ENCODE measurements at regions not wholly inside any gene's neighbourhood (a gene's known extent, or its start where the extent isn't known, plus 50 kb on each side); places are given as distances from the start of the nearest gene placed in this dataset.

DNA sequence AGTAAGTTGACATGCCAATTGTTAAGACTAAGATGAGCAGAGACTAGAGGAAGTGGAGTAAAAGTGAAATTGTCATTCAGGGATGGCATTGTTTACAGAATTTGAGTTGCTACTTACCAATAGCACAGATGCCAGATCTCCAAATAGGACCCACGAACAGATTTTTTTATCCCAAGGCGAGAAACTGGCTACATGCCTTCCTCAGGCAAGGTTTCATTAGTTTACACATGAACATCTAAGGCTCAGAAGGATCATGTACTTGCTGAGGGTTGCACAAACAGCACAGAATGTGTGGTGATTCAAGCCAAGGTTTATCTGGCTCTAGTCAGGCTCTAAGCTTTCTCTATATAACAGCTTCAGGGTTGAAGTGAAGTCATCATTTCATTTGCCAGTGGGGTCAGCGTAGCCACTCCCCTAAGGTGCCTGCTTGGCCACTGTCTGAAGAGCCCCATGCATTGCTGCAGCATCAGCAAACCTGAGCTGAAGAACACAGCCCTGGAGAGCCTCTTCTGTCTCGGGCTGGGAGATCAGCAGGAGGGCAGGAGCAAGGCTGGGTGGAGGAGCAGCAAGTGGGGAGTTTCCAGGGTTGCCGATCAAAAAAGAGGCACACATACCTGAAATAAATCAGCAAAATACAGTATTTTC, 193.0 kb upstream of the LCORL start:
- no peaks in the 10 kb centered on the region for H3K27me3 ChIP-seq (ENCODE audit: insufficient read depth, low read length)
- Mint-ChIP-seq H3K9me3 (peaks cover 0 to 3% (median 0%) of the 10 kb centered on the region in 8 donors), H3K4me1 (no peaks in the 10 kb centered on the region), H3K27me3 (peaks cover 0 to 7% of the 10 kb centered on the region in 2 donors), H3K36me3 (no peaks in the 10 kb centered on the region), H3K4me3 (no peak overlapping the region), H3K27ac (no peak overlapping the region)
- CTCF ChIA-PET (ENCODE audit: partially characterized antibody), result no interaction called here
- no peaks in the 10 kb centered on the region for H3K36me3 ChIP-seq (ENCODE audit: insufficient read depth, low read length)
- H3K27ac ChIP-seq (ENCODE audit: low read depth, low read length), result no peak overlapping the region
- H3K9me3 ChIP-seq (ENCODE audit: control insufficient read depth in 1 of 2, low read length in 2 of 2), result no peaks in the 10 kb centered on the region
- H3K4me3 ChIP-seq (ENCODE audit: low read length in 2 of 2), result no peak overlapping the region
- DNase-seq, result no peak
- intact Hi-C loops (cut with micrococcal nuclease), result no loop called here
- no peaks in the 10 kb centered on the region for H3K4me1 ChIP-seq (ENCODE audit: insufficient read depth, low read length)
- POLR2A ChIA-PET (ENCODE audit: partially characterized antibody), result no interaction called here

DNA sequence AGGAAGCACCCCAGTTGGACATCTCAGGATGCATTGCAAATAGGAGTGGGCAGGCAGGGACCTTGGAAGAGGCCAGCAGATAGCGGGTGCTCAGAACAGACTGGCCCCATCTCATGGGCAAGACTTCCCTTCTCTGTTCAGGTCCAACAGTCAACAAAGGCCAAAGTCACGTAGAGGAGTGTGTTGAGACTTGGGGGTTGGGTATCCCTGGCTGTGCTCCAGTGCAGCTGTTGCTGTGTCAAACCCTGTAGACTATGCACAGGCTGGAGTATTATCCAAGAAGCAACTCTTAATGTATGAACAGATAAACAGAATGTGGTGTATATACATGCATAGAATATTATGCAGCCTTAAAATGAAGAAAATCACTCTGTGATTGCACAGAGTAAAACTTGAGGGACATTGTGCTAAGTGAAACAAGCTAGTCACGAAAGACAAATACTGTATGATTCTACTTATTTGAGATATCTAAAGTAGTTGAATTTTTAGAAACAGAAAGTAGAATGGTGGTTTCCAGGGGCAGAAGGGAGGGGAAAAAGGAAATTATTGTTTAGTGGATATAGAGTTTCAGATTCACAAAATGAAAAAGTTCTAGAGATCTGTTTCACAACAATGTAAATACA, 192.1 kb upstream of the LCORL start:
- ChIA-PET POLR2A (ENCODE audit: partially characterized antibody) (no interaction called here), CTCF (ENCODE audit: partially characterized antibody) (no interaction called here)
- Histone ChIP-seq H3K27me3 (ENCODE audit: insufficient read depth, low read length) (no peaks in the 10 kb centered on the region), H3K4me1 (ENCODE audit: insufficient read depth, low read length) (no peaks in the 10 kb centered on the region), H3K27ac (ENCODE audit: low read depth, low read length) (no peak overlapping the region), H3K4me3 (ENCODE audit: low read length in 2 of 2) (no peak overlapping the region), H3K9me3 (ENCODE audit: control insufficient read depth in 1 of 2, low read length in 2 of 2) (no peaks in the 10 kb centered on the region), H3K36me3 (ENCODE audit: insufficient read depth, low read length) (no peaks in the 10 kb centered on the region)
- Mint-ChIP-seq H3K27me3 (peaks cover 0 to 7% of the 10 kb centered on the region in 2 donors), H3K4me3 (no peak overlapping the region), H3K9me3 (peaks cover 0 to 7% (median 0%) of the 10 kb centered on the region in 8 donors), H3K27ac (no peak overlapping the region), H3K4me1 (no peaks in the 10 kb centered on the region), H3K36me3 (no peaks in the 10 kb centered on the region)
- intact Hi-C loops (cut with micrococcal nuclease), result no loop called here
- no peak for DNase-seq

DNA sequence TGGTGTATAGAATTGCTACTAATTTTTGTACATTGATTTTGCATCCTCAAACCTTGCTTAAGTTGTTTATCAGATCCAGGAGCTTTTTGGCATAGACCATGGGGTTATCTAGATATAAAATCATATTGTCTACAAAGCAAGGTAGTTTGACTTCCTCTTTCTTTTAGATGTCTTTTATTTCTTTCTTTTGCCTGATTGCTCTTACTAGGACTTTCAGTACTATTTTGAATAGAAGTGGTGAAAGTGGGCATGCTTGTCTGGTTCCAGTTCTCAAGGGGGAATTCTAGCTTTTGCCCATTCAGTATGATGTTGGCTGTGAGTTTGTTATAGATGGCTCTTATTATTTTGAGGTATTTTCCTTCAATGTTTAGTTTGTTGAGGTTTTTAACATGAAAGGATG, 187.9 kb upstream of the LCORL start:
- no peak overlapping the region for H3K27ac ChIP-seq (ENCODE audit: low read depth, low read length)
- H3K4me3 Mint-ChIP-seq, result no peak overlapping the region
- intact Hi-C loops (cut with micrococcal nuclease), result no loop called here
- peaks cover 0 to 7% of the 10 kb centered on the region in 2 donors for H3K27me3 Mint-ChIP-seq
- no peaks in the 10 kb centered on the region for H3K36me3 ChIP-seq (ENCODE audit: insufficient read depth, low read length)
- ChIA-PET CTCF (ENCODE audit: partially characterized antibody) (no interaction called here), POLR2A (ENCODE audit: partially characterized antibody) (no interaction called here)
- H3K4me3 ChIP-seq (ENCODE audit: low read length in 2 of 2), result no peak overlapping the region
- no peaks in the 10 kb centered on the region for H3K36me3 Mint-ChIP-seq
- no peaks in the 10 kb centered on the region for H3K27me3 ChIP-seq (ENCODE audit: insufficient read depth, low read length)
- H3K9me3 Mint-ChIP-seq, result peaks cover 0 to 7% (median 0%) of the 10 kb centered on the region in 8 donors
- no peak for DNase-seq
- H3K4me1 ChIP-seq (ENCODE audit: insufficient read depth, low read length), result no peaks in the 10 kb centered on the region
- H3K9me3 ChIP-seq (ENCODE audit: control insufficient read depth in 1 of 2, low read length in 2 of 2), result no peaks in the 10 kb centered on the region
- H3K27ac Mint-ChIP-seq, result no peak overlapping the region
- no peaks in the 10 kb centered on the region for H3K4me1 Mint-ChIP-seq

DNA sequence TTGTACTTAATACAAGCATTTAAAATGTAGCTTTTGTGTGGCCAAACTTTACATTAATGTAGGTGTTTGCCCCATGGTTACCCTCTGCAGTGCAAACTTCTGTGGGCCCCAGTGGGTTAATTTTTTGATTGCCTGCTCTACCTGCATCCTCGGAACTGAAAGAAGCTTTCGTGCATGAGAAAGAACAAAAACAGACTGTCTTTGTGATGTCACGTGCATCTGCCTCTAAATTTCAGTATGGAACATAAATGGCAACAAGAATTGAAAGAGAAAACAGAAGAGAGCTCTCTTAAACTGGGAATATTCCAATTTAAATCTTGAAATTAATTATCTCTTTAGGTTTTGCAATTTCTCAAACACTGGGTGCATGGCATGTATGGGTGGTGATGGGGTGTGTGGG, 182.4 kb upstream of the LCORL start:
- H3K36me3 ChIP-seq (ENCODE audit: insufficient read depth, low read length), result no peaks in the 10 kb centered on the region
- Mint-ChIP-seq H3K27ac (no peak overlapping the region), H3K4me3 (no peak overlapping the region), H3K4me1 (no peaks in the 10 kb centered on the region), H3K36me3 (no peaks in the 10 kb centered on the region), H3K9me3 (peaks cover 0 to 2% (median 0%) of the 10 kb centered on the region in 8 donors), H3K27me3 (peaks cover 5 to 11% of the 10 kb centered on the region in 2 donors)
- no peaks in the 10 kb centered on the region for H3K9me3 ChIP-seq (ENCODE audit: control insufficient read depth in 1 of 2, low read length in 2 of 2)
- no peaks in the 10 kb centered on the region for H3K4me1 ChIP-seq (ENCODE audit: insufficient read depth, low read length)
- no peak overlapping the region for H3K4me3 ChIP-seq (ENCODE audit: low read length in 2 of 2)
- POLR2A ChIA-PET (ENCODE audit: partially characterized antibody), result no interaction called here
- DNase-seq, result no peak
- H3K27ac ChIP-seq (ENCODE audit: low read depth, low read length), result no peak overlapping the region
- H3K27me3 ChIP-seq (ENCODE audit: insufficient read depth, low read length), result no peaks in the 10 kb centered on the region
- intact Hi-C loops (cut with micrococcal nuclease), result no loop called here
- CTCF ChIA-PET (ENCODE audit: partially characterized antibody), result no interaction called here

DNA sequence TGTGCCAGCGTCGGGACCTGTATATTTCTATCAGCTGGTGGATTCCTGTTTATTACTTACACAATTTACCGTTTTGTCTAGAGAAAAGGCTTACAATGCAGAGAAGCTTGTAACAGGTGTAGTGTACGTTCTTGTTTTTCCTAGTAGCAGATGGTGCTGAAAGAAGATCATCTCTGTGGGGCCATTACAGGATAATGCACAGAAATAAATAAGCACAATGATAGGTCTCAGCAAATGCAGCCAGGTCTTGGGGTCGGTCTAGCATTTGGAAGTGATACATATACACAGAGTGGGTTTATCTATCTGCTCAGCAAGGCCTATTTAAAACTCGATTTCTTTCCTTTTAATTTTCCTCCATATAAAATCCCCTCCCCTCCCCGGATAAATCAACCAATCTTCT, 180.9 kb upstream of the LCORL start:
- no peak overlapping the region for H3K27ac Mint-ChIP-seq
- ChIA-PET CTCF (ENCODE audit: partially characterized antibody) (no interaction called here), POLR2A (ENCODE audit: partially characterized antibody) (no interaction called here)
- H3K36me3 Mint-ChIP-seq, result no peaks in the 10 kb centered on the region
- intact Hi-C loops (cut with micrococcal nuclease), result no loop called here
- Histone ChIP-seq H3K36me3 (ENCODE audit: insufficient read depth, low read length) (no peaks in the 10 kb centered on the region), H3K4me3 (ENCODE audit: low read length in 2 of 2) (no peak overlapping the region), H3K27ac (ENCODE audit: low read depth, low read length) (no peak overlapping the region), H3K27me3 (ENCODE audit: insufficient read depth, low read length) (no peaks in the 10 kb centered on the region), H3K9me3 (ENCODE audit: control insufficient read depth in 1 of 2, low read length in 2 of 2) (no peaks in the 10 kb centered on the region), H3K4me1 (ENCODE audit: insufficient read depth, low read length) (no peaks in the 10 kb centered on the region)
- peaks cover 5 to 11% of the 10 kb centered on the region in 2 donors for H3K27me3 Mint-ChIP-seq
- H3K4me1 Mint-ChIP-seq, result no peaks in the 10 kb centered on the region
- H3K9me3 Mint-ChIP-seq, result peaks cover 0 to 2% (median 0%) of the 10 kb centered on the region in 8 donors
- no peak overlapping the region for H3K4me3 Mint-ChIP-seq
- no peak for DNase-seq

DNA sequence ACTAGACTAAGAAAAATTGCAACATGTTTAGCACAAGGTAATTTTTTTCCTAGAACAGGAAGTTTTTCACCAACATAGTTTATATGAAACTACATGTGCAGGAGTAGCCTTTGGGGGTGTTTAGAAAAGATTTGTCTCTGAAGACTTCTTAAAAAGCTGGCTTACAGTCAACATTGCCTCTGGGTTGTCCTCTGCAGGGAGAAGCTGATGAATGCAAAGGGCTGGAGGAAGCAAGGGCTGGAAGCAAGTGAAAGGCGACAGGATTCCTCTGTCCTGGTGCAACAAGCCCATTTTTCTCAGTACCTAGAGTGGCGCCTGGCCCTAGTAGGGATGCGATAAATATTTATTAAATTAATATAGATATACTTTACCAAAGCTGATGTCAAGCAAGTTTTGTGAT, 180.3 kb upstream of the LCORL start:
- intact Hi-C loops (cut with micrococcal nuclease), result no loop called here
- Mint-ChIP-seq H3K27me3 (peaks cover 5 to 11% of the 10 kb centered on the region in 2 donors), H3K36me3 (no peaks in the 10 kb centered on the region), H3K27ac (no peak overlapping the region), H3K4me3 (no peak overlapping the region), H3K4me1 (no peaks in the 10 kb centered on the region), H3K9me3 (peaks cover 0 to 2% (median 0%) of the 10 kb centered on the region in 8 donors)
- ChIA-PET CTCF (ENCODE audit: partially characterized antibody) (no interaction called here), POLR2A (ENCODE audit: partially characterized antibody) (no interaction called here)
- Histone ChIP-seq H3K36me3 (ENCODE audit: insufficient read depth, low read length) (no peaks in the 10 kb centered on the region), H3K4me1 (ENCODE audit: insufficient read depth, low read length) (no peaks in the 10 kb centered on the region), H3K9me3 (ENCODE audit: control insufficient read depth in 1 of 2, low read length in 2 of 2) (no peaks in the 10 kb centered on the region), H3K4me3 (ENCODE audit: low read length in 2 of 2) (no peak overlapping the region), H3K27ac (ENCODE audit: low read depth, low read length) (no peak overlapping the region), H3K27me3 (ENCODE audit: insufficient read depth, low read length) (no peaks in the 10 kb centered on the region)
- no peak for DNase-seq

DNA sequence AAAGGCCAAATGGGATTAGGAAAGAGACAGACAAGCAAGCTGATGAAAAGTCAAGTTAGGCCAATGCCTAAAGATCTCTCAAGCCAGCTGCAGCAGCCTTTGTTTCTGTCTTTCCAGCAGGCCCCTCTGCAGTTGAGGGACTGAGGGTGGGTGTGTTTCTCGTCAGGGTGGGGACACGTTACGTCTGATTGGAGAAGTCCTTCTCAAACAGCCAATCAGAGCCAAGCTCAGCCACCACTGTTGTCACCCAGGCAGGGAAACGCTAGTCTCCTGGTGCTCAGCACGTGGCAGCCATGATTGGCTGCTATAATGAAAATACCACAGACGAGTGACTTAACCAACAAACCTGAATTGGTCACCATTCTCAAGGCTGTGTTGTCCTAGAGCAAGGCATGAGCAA, 177.1 kb upstream of the LCORL start:
- intact Hi-C loops (cut with micrococcal nuclease), result no loop called here
- no peak overlapping the region for H3K27ac ChIP-seq (ENCODE audit: low read depth, low read length)
- H3K9me3 Mint-ChIP-seq, result peaks cover 0 to 2% (median 0%) of the 10 kb centered on the region in 8 donors
- CTCF ChIA-PET (ENCODE audit: partially characterized antibody), result no interaction called here
- H3K27me3 Mint-ChIP-seq, result peaks cover 8 to 11% of the 10 kb centered on the region in 2 donors
- H3K36me3 ChIP-seq (ENCODE audit: insufficient read depth, low read length), result no peaks in the 10 kb centered on the region
- no peaks in the 10 kb centered on the region for H3K36me3 Mint-ChIP-seq
- no peaks in the 10 kb centered on the region for H3K27me3 ChIP-seq (ENCODE audit: insufficient read depth, low read length)
- POLR2A ChIA-PET (ENCODE audit: partially characterized antibody), result no interaction called here
- H3K4me3 Mint-ChIP-seq, result no peak overlapping the region
- no peak overlapping the region for H3K27ac Mint-ChIP-seq
- H3K4me1 Mint-ChIP-seq, result no peaks in the 10 kb centered on the region
- no peak for DNase-seq
- H3K4me1 ChIP-seq (ENCODE audit: insufficient read depth, low read length), result no peaks in the 10 kb centered on the region
- no peaks in the 10 kb centered on the region for H3K9me3 ChIP-seq (ENCODE audit: control insufficient read depth in 1 of 2, low read length in 2 of 2)
- no peak overlapping the region for H3K4me3 ChIP-seq (ENCODE audit: low read length in 2 of 2)

Data from CD4-positive, alpha-beta memory T cell (primary cell).